Skeletal muscle satellite cell (primary cell): ENCODE measurements at regions not wholly inside any gene's neighbourhood (a gene's known extent, or its start where the extent isn't known, plus 50 kb on each side); places are given as distances from the start of the nearest gene placed in this dataset.
A peak's percentile ranks its signal among the peaks of the same experiment; 100 is the strongest.

Experiments
- H3K27me3 ChIP-seq: 2 replicates; pipeline ENCODE4 v1.7.0; 2013; ENCODE audit warnings: low read length; ENCODE audit not compliant: control insufficient read depth, insufficient read depth
- H3K36me3 ChIP-seq: 2 replicates; pipeline ENCODE4 v1.7.0; 2013; ENCODE audit warnings: mild to moderate bottlenecking, control low read depth, low read length; ENCODE audit not compliant: insufficient read depth
- H3K4me1 ChIP-seq: 2 replicates; pipeline ENCODE4 v1.7.0; 2013; ENCODE audit warnings: low read length; ENCODE audit not compliant: control insufficient read depth, insufficient read depth
- H3K4me2 ChIP-seq: 2 replicates; pipeline ENCODE4 v1.7.0; 2013; ENCODE audit warnings: mild to moderate bottlenecking, low read length
- H3K4me3 ChIP-seq: 2 replicates; pipeline ENCODE4 v1.7.0; 2013; ENCODE audit warnings: low read length
- H3K9ac ChIP-seq: 2 replicates; pipeline ENCODE4 v1.7.0; 2013; ENCODE audit warnings: mild to moderate bottlenecking, low read depth, low read length, moderate library complexity
- H3K9me3 ChIP-seq: replicated peaks from 2 replicates; pipeline ENCODE4 v1.7.0; 2013; ENCODE audit warnings: mild to moderate bottlenecking, control low read depth, low read length

DNA sequence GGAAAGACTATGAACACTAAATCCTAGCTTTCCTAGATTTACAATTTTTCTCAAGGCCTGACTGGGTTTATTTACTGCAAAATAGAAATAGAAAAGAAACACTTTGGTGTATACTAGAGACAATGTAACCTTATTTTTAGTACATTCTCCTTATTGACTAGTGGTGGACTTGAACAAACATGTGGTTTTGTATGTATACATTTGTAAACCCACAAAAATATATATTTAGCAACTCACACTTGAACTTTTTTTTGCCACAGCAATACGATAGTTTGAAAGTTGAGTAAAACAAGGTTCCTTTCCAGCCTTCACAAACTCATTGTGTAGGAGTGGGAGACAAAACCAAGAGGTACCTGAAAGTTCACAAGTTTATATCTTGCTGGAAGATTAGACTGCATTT is 1633.4 kb upstream of the LRRTM1 start:
- Histone ChIP-seq H3K4me1 (no peaks in the 10 kb centered on the region), H3K9ac (no peak overlapping the region), H3K27me3 (no peaks in the 10 kb centered on the region), H3K36me3 (no peaks in the 10 kb centered on the region), H3K4me2 (no peak overlapping the region), H3K4me3 (no peak overlapping the region), H3K9me3 (no peaks in the 10 kb centered on the region)

DNA sequence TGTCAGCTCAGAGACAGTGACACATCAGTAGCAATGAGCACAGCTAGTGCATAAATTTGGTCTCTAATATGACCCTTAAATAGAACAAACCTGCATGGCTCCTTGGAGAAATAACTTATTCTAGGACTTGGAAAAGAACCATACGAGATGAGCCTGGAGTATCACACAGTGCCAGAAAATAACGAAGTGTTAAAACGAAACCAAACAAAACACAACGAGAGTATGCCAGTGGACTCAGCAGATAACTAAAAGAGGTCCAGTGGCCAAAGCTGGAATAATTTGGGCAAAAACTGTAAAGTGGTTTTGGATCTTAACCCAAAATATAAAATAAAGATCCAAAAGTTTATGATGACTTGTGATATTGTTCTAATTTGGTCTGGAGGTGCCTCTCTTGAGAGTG is 1599.0 kb upstream of the LRRTM1 start:
- H3K4me1 ChIP-seq: no peaks in the 10 kb centered on the region
- no peaks in the 10 kb centered on the region for H3K27me3 ChIP-seq
- H3K9ac ChIP-seq: no peak overlapping the region
- no peaks in the 10 kb centered on the region for H3K36me3 ChIP-seq
- H3K4me2 ChIP-seq: peak overlapping the region; percentile 65
- peak overlapping the region; percentile 39 for H3K4me3 ChIP-seq
- H3K9me3 ChIP-seq: no peaks in the 10 kb centered on the region

DNA sequence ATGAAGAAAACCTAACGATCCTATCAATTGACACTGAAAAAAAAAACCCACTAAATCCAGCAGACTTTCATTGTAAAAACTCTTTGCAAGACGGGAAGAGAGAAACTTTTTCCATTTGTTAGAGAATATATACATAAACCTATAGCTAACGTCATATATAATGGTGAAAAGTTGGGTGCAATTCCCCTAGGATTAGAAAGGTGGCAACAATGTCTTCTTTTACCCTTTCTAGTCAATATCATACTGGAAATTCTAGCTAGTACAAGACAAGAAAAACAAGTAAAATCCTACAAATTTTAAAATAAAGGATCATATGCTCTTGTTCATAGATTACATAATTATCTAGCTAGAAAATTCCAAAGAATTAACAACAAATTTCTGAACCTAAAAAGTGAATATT is 1596.5 kb upstream of the LRRTM1 start:
- Histone ChIP-seq H3K9ac (no peak overlapping the region), H3K4me3 (no peak overlapping the region)

DNA sequence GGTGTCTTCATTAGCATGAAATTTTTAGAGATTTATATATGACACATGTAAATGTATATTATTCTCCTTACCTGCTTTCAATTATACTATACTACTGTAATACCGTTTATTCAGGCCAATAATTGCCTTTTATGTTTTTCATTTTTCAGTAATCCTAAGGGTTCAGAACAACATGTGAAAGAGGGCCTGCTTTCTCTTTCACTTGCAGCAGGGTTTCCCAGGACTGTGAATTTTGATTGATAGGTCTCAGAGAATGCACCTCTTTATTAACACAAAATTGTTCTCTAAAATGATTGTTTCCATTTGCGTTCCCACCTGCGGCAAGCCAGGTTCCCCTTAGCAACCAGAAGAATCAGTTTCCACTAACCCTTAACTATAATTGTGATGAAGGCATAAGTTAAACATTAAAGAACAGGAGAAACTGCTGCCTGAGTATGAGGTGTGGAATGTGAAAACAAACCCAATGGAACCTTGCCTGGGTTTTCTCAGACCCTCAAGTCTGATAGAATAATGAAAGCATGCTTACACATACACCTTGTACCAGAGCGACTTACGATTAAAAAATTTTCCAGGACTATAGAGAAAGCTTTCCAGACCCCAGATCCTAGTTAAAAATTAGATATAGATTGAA is 1591.2 kb upstream of the LRRTM1 start:
- no peaks in the 10 kb centered on the region for H3K9me3 ChIP-seq

More for the DNA sequence above, 1596.5 kb upstream of the LRRTM1 start:
- H3K4me1 ChIP-seq: no peaks in the 10 kb centered on the region
- H3K9me3 ChIP-seq: no peaks in the 10 kb centered on the region
- no peaks in the 10 kb centered on the region for H3K27me3 ChIP-seq
- no peak overlapping the region for H3K4me2 ChIP-seq
- no peaks in the 10 kb centered on the region for H3K36me3 ChIP-seq

DNA sequence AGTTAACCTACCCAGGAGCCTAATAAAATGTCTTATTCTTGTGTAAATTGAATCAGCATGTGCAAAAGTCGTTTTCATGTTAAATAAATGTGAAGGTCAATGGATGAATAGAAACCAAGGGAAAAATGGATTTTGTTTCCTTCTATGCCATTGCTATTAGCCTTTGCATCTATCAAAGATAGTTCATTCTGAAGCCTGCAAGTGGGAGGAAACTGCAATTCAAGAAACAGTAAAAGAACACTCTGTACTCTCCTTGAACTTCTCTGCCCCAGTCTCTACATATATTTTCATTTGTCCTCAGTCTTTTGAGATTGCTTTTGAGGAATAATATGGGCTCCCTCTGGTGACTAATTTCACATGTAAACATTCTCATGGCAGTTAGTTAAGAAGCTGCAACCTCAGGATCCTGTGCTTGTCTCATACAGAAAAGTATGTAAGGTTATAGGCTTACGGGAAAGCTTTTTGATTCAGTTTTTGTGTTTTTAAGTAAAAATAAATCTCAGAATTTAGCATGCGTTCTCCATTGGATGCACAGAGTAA is 1590.0 kb upstream of the LRRTM1 start:
- Histone ChIP-seq H3K4me3 (no peak overlapping the region), H3K9ac (no peak overlapping the region), H3K36me3 (no peaks in the 10 kb centered on the region), H3K4me2 (no peak overlapping the region), H3K9me3 (no peaks in the 10 kb centered on the region), H3K4me1 (no peaks in the 10 kb centered on the region), H3K27me3 (no peaks in the 10 kb centered on the region)

More for the DNA sequence above, 1591.2 kb upstream of the LRRTM1 start:
- Histone ChIP-seq H3K4me1 (no peaks in the 10 kb centered on the region), H3K4me2 (no peak overlapping the region), H3K36me3 (no peaks in the 10 kb centered on the region), H3K27me3 (no peaks in the 10 kb centered on the region), H3K4me3 (no peak overlapping the region), H3K9ac (no peak overlapping the region)

DNA sequence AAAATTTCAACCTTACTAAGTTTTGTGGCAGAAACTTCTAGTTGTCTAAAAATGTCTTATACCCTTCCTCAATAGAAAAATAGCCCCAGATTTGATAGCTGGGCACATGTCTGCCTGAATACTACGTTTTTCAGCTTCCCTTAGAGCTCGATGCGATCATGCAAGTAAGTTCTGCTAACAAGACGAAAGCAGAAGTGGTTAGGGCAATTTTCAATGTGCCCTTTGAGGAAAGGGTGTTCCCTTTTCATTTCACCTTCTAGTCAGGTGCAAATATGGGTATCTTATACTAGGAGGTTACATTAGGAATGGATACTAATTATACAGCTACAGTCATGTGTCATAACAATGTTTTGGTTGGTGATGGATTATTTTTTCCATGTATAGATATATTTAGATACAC is 1572.1 kb upstream of the LRRTM1 start:
- Histone ChIP-seq H3K4me3 (no peak overlapping the region), H3K9me3 (no peaks in the 10 kb centered on the region), H3K9ac (no peak overlapping the region), H3K4me1 (no peaks in the 10 kb centered on the region), H3K36me3 (no peaks in the 10 kb centered on the region), H3K27me3 (no peaks in the 10 kb centered on the region), H3K4me2 (no peak overlapping the region)

DNA sequence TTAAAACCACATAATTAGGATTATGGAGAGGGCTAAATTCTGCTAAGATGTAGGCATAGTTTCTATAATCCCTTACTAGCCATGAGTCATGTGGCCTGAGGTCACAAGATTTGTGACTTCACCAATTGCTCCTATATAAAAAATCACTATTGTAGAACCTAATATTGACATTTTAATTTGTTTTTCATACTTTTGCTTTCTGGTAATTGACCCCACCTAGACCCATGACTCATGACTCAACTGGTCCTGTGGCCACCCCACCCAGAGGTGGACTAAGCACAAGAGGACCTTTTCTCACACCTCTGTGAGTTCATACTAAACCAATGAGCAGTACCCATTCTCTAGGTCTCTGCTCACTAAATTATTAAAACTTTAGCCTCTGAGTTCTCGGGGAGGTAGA is 1567.5 kb upstream of the LRRTM1 start:
- H3K9ac ChIP-seq: no peak overlapping the region
- H3K4me3 ChIP-seq: no peak overlapping the region
- H3K4me2 ChIP-seq: no peak overlapping the region
- H3K4me1 ChIP-seq: no peaks in the 10 kb centered on the region
- no peaks in the 10 kb centered on the region for H3K27me3 ChIP-seq
- H3K36me3 ChIP-seq: no peaks in the 10 kb centered on the region
- H3K9me3 ChIP-seq: no peaks in the 10 kb centered on the region

DNA sequence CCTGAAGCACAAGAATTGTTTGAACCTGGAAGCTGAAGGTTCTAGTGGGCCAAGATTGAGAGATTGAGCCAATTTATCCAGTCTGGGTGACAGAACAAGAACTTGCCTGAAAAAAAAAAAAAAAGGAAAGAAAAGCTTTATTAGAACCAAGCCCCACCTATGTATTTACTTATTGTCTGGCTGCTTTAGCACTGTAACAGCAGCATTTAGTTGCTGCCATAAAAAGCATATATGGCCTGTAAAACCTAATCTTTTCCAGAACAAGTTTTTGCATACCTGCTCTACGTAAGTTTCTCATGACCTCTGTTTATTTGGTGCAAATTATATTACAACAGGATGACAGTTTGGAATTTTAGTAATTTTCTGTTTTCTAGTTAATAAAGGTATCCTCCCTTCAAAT is 1565.6 kb upstream of the LRRTM1 start:
- H3K4me1 ChIP-seq: no peaks in the 10 kb centered on the region
- H3K4me2 ChIP-seq: no peak overlapping the region
- H3K9me3 ChIP-seq: no peaks in the 10 kb centered on the region
- no peaks in the 10 kb centered on the region for H3K36me3 ChIP-seq
- H3K4me3 ChIP-seq: no peak overlapping the region
- no peak overlapping the region for H3K9ac ChIP-seq
- H3K27me3 ChIP-seq: no peaks in the 10 kb centered on the region

DNA sequence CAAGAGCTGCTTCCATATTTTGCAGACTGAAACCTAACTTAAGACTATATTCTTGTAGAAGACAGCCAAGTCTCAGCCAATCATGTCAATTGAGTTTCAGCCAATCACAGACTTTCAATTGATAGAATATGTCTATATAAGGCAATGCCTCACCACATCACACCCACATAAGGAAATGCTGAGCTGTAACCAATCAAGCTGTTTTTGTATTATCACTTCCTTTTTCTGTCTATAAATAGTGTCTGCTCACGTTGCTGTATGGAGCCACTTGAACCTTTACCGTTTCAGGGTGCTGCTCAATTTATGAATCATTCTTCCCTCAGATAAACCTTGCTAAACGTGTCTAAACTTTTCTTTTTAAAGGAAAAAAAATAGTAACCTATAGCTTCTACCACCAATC is 1554.4 kb upstream of the LRRTM1 start:
- no peak overlapping the region for H3K4me3 ChIP-seq
- H3K9me3 ChIP-seq: no peaks in the 10 kb centered on the region
- no peaks in the 10 kb centered on the region for H3K4me1 ChIP-seq
- H3K4me2 ChIP-seq: no peak overlapping the region
- no peak overlapping the region for H3K9ac ChIP-seq
- no peaks in the 10 kb centered on the region for H3K36me3 ChIP-seq
- H3K27me3 ChIP-seq: no peaks in the 10 kb centered on the region

DNA sequence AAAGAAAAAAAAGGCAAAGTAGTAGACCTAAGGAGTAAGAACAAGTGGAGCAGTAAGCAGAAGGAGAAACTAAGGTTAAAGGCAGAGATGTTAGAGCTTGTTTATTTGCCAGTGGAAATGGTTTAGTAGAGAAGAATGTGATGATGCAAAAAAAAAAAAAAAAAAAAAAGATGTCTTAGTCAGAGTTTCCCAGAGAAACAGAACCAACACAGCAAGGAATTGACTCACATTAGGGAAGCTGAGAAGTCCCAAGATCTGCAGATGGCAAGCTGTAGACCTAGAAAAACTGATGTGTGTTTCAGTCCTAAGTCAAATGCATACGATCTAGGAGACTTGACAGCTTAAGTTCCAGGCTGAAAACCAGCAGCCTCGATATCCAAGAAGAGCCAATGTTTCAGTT is 1548.8 kb upstream of the LRRTM1 start:
- Histone ChIP-seq H3K4me2 (no peak overlapping the region), H3K9ac (no peak overlapping the region), H3K4me3 (no peak overlapping the region), H3K27me3 (no peaks in the 10 kb centered on the region), H3K36me3 (no peaks in the 10 kb centered on the region), H3K4me1 (no peaks in the 10 kb centered on the region), H3K9me3 (no peaks in the 10 kb centered on the region)

DNA sequence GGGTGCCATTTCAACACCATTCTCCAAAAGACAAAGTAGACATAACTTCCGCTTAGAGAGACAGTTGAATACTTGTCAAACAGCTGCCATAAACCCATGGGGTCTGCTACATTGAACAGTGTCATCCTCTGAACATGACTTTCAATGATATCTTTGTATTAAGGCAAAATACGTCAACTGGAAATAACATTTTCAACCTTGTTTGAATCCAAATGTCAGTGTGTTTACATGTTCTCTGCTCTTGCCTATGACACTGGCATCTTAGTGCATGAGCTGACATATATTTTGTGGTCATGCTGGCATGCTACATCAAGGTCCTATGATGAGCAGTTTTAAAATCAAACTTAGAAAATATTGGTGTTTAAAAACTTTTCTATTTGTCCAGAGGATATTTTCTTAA is 1548.1 kb upstream of the LRRTM1 start:
- Histone ChIP-seq H3K4me3 (no peak overlapping the region), H3K9ac (no peak overlapping the region), H3K27me3 (no peaks in the 10 kb centered on the region), H3K4me1 (no peaks in the 10 kb centered on the region), H3K36me3 (no peaks in the 10 kb centered on the region), H3K9me3 (no peaks in the 10 kb centered on the region), H3K4me2 (no peak overlapping the region)

DNA sequence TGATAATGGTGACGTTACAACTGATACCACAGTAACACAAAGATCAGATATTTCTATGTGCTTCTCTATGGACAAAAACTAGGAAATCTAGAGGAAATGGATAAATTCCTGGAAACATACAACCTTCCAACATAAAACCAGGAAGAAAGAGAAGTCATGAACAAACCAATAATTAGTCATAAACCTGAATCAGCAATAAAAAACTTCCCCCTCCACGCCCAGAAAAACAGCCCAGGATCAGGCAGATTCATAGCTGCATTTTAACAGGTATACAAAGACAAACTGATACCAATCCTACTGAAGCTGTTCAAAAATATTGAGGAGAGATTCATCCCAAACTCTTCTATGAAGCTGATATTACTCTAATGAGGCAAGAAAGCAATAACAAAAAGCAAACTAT is 1535.2 kb upstream of the LRRTM1 start:
- no peaks in the 10 kb centered on the region for H3K9me3 ChIP-seq

More for the DNA sequence above, 1535.2 kb upstream of the LRRTM1 start:
- Histone ChIP-seq H3K27me3 (no peaks in the 10 kb centered on the region), H3K9ac (no peak overlapping the region), H3K4me3 (no peak overlapping the region), H3K4me1 (no peaks in the 10 kb centered on the region), H3K36me3 (no peaks in the 10 kb centered on the region), H3K4me2 (no peak overlapping the region)
